ENCODE measurements at regions not wholly inside any gene's neighbourhood (a gene's known extent, or its start where the extent isn't known, plus 50 kb on each side); places are given as distances from the start of the nearest gene placed in this dataset.

GRCh38 chr2:223220658-223220925, 168.6 kb downstream of the KCNE4 start:
- ChIA-PET POLR2A (no interaction called here), CTCF (no interaction called here)
- Mint-ChIP-seq H3K9me3 (ENCODE audit: unreplicated experiment) (no peaks in the 10 kb centered on the region), H3K27ac (ENCODE audit: unreplicated experiment) (no peak overlapping the region), H3K27me3 (ENCODE audit: insufficient read depth, unreplicated experiment) (no peaks in the 10 kb centered on the region), H3K36me3 (ENCODE audit: insufficient read depth, unreplicated experiment) (no peaks in the 10 kb centered on the region), H3K4me3 (ENCODE audit: unreplicated experiment) (no peak overlapping the region), H3K4me1 (ENCODE audit: low read depth, unreplicated experiment) (no peaks in the 10 kb centered on the region)
- TF ChIP-seq CTCF (IDR thresholded peaks at IDR 0.05; ENCODE audit: insufficient read depth in 1 of 2, low read depth in 1 of 2, low read length in 1 of 2, severe bottlenecking in 1 of 2, unreplicated experiment in 1 of 2), result no peak
- H3K4me3 ChIP-seq (ENCODE audit: low read depth, low read length), result no peak overlapping the region
- no peak for DNase-seq
- intact Hi-C loops (cut with micrococcal nuclease; ENCODE audit: unreplicated experiment), result no loop called here
- BruUV-seq (replicated peaks), result no TSS peak
- no peaks in the 10 kb centered on the region for H3K36me3 ChIP-seq (ENCODE audit: control insufficient read depth, insufficient read depth, low read length)
- no peaks in the 10 kb centered on the region for H3K9me3 ChIP-seq
- H3K27me3 ChIP-seq (replicated peaks; ENCODE audit: control insufficient read depth, insufficient read depth, low read length), result no peaks in the 10 kb centered on the region
- H3K4me1 ChIP-seq, result no peaks in the 10 kb centered on the region

GRCh38 chr2:223221139-223221835, 169.3 kb downstream of the KCNE4 start:
- ChIA-PET CTCF (no interaction called here), POLR2A (no interaction called here)
- H3K27me3 Mint-ChIP-seq (ENCODE audit: insufficient read depth, unreplicated experiment), result peaks cover 1% of the 10 kb centered on the region
- H3K9me3 Mint-ChIP-seq (ENCODE audit: unreplicated experiment), result no peaks in the 10 kb centered on the region
- H3K4me3 Mint-ChIP-seq (ENCODE audit: unreplicated experiment), result no peak overlapping the region
- no peaks in the 10 kb centered on the region for H3K4me1 Mint-ChIP-seq (ENCODE audit: low read depth, unreplicated experiment)
- intact Hi-C loops (cut with micrococcal nuclease; ENCODE audit: unreplicated experiment), result no loop called here
- no TSS peak for BruUV-seq (replicated peaks)
- Histone ChIP-seq H3K27me3 (replicated peaks; ENCODE audit: control insufficient read depth, insufficient read depth, low read length) (no peaks in the 10 kb centered on the region), H3K36me3 (ENCODE audit: control insufficient read depth, insufficient read depth, low read length) (no peaks in the 10 kb centered on the region), H3K9me3 (no peaks in the 10 kb centered on the region), H3K4me3 (ENCODE audit: low read depth, low read length) (no peak overlapping the region), H3K4me1 (no peaks in the 10 kb centered on the region)
- no peak for TF ChIP-seq CTCF (IDR thresholded peaks at IDR 0.05; ENCODE audit: insufficient read depth in 1 of 2, low read depth in 1 of 2, low read length in 1 of 2, severe bottlenecking in 1 of 2, unreplicated experiment in 1 of 2)
- no peaks in the 10 kb centered on the region for H3K36me3 Mint-ChIP-seq (ENCODE audit: insufficient read depth, unreplicated experiment)
- no peak for DNase-seq
- no peak overlapping the region for H3K27ac Mint-ChIP-seq (ENCODE audit: unreplicated experiment)

- Histone ChIP-seq H3K27me3 (replicated peaks; ENCODE audit: control insufficient read depth, insufficient read depth, low read length) (no peaks in the 10 kb centered on the region), H3K9me3 (no peaks in the 10 kb centered on the region), H3K36me3 (ENCODE audit: control insufficient read depth, insufficient read depth, low read length) (no peaks in the 10 kb centered on the region), H3K4me1 (no peaks in the 10 kb centered on the region), H3K4me3 (ENCODE audit: low read depth, low read length) (no peak overlapping the region)
- Mint-ChIP-seq H3K4me1 (ENCODE audit: low read depth, unreplicated experiment) (no peaks in the 10 kb centered on the region), H3K27me3 (ENCODE audit: insufficient read depth, unreplicated experiment) (peaks cover 3% of the 10 kb centered on the region), H3K36me3 (ENCODE audit: insufficient read depth, unreplicated experiment) (no peaks in the 10 kb centered on the region), H3K4me3 (ENCODE audit: unreplicated experiment) (no peak overlapping the region), H3K27ac (ENCODE audit: unreplicated experiment) (no peak overlapping the region), H3K9me3 (ENCODE audit: unreplicated experiment) (no peaks in the 10 kb centered on the region)
- BruUV-seq (replicated peaks), result no TSS peak
- intact Hi-C loops (cut with micrococcal nuclease; ENCODE audit: unreplicated experiment), result no loop called here
- no peak for DNase-seq
- CTCF ChIA-PET, result no interaction called here
- no peak for TF ChIP-seq CTCF (IDR thresholded peaks at IDR 0.05; ENCODE audit: insufficient read depth in 1 of 2, low read depth in 1 of 2, low read length in 1 of 2, severe bottlenecking in 1 of 2, unreplicated experiment in 1 of 2)
- POLR2A ChIA-PET, result no interaction called here
These were observed 170.4 kb downstream of the KCNE4 start for GRCh38 chr2:223222397-223222796.

Data from Caco-2 (cell line).